ENCODE measurements at regions not wholly inside any gene's neighbourhood (a gene's known extent, or its start where the extent isn't known, plus 50 kb on each side); places are given as distances from the start of the nearest gene placed in this dataset.

DNA sequence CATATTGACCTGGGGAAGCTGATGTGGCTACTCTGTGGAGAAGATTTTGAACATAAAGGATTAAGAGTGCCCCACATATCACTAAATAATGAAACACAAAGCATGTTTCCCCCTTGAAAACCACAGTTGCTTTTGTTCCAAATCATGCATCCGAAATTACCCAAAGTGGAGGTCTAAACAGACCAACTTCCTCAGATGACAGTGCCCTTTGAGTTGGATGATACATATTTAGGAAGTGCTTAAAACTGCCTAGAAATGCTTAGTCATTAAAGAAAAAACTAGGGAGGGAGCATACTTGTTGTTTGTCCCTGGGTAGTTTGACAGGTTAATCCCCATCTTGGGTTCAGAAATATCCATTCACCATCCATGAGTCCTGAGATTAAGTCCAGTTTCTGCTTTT is 1070.3 kb downstream of the SUCLG1 start:
- H3K27ac ChIP-seq (ENCODE audit: control insufficient read depth, insufficient read depth, low read length): no peak overlapping the region
- no peaks in the 10 kb centered on the region for H3K4me1 ChIP-seq (ENCODE audit: control insufficient read depth, extremely low read depth, insufficient read depth, low read length)
- TF ChIP-seq EZH2 (IDR thresholded peaks at IDR 0.05; ENCODE audit: low read length): no peak
- TF ChIP-seq, protein P1, sequence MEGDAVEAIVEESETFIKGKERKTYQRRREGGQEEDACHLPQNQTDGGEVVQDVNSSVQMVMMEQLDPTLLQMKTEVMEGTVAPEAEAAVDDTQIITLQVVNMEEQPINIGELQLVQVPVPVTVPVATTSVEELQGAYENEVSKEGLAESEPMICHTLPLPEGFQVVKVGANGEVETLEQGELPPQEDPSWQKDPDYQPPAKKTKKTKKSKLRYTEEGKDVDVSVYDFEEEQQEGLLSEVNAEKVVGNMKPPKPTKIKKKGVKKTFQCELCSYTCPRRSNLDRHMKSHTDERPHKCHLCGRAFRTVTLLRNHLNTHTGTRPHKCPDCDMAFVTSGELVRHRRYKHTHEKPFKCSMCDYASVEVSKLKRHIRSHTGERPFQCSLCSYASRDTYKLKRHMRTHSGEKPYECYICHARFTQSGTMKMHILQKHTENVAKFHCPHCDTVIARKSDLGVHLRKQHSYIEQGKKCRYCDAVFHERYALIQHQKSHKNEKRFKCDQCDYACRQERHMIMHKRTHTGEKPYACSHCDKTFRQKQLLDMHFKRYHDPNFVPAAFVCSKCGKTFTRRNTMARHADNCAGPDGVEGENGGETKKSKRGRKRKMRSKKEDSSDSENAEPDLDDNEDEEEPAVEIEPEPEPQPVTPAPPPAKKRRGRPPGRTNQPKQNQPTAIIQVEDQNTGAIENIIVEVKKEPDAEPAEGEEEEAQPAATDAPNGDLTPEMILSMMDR (optimal IDR thresholded peaks at IDR 0.05 in 1 of 3, IDR thresholded peaks at IDR 0.05 in 1 of 3, conservative IDR thresholded peaks at IDR 0.05 in 1 of 3; ENCODE audit: extremely low read depth in 1 of 3, insufficient read depth in 2 of 3, low read length in 3 of 3): no peak
- H3K4me3 ChIP-seq (ENCODE audit: control insufficient read depth in 2 of 3, extremely low read depth in 1 of 3, insufficient read depth in 2 of 3, low read depth in 1 of 3, low read length in 3 of 3): no peak overlapping the region
- H3K9me1 ChIP-seq (ENCODE audit: control insufficient read depth, extremely low read depth, insufficient read depth, low read length): no peaks in the 10 kb centered on the region
- no peak overlapping the region for H2AFZ ChIP-seq (ENCODE audit: control insufficient read depth, low read length)
- H3K36me3 ChIP-seq (ENCODE audit: control insufficient read depth in 2 of 2, extremely low read depth in 1 of 2, insufficient read depth in 2 of 2, low read length in 2 of 2): no peaks in the 10 kb centered on the region
- no peak overlapping the region for H3K9ac ChIP-seq (ENCODE audit: control insufficient read depth, extremely low read depth, insufficient read depth, low read length)
- no peaks in the 10 kb centered on the region for H4K20me1 ChIP-seq (ENCODE audit: control insufficient read depth, extremely low read depth, insufficient read depth, low read length)
- H3K27me3 ChIP-seq (ENCODE audit: control insufficient read depth, extremely low read depth, insufficient read depth, low read length): no peaks in the 10 kb centered on the region
- no peaks in the 10 kb centered on the region for H3K79me2 ChIP-seq (ENCODE audit: control insufficient read depth, insufficient read depth, low read length)
- DNase-seq (ENCODE audit: low read depth, low spot score) (no peak), FAIRE-seq (no peak)
- no peak overlapping the region for H3K4me2 ChIP-seq (ENCODE audit: control insufficient read depth, extremely low read depth, insufficient read depth, low read depth, low read length)
- dilution Hi-C loops (cut with MboI; ENCODE audit: extremely low pct_ligation_motif_present, low sequenced_read_pairs): no loop called here
- no peaks in the 10 kb centered on the region for H3K9me3 ChIP-seq (ENCODE audit: control insufficient read depth, low read depth, low read length)

DNA sequence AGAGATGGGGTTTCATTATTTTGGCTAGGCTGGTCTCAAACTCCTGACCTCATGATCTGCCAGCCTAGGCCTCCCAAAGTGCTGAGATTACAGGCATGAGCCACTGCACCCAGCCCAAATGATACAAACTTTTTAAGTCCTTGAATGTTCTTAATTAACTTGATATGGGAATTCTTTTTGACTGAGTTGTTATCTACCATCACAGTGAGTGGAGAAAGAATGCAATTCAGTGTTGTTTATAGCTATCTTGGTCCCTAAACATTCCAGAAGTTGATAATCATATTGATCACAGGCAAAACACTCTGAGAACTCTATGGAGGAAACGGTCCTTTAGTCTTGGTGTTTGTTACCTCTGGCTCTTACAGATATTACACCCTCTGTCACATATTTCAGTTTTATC is 1072.5 kb downstream of the SUCLG1 start:
- Histone ChIP-seq H3K4me3 (ENCODE audit: control insufficient read depth in 2 of 3, extremely low read depth in 1 of 3, insufficient read depth in 2 of 3, low read depth in 1 of 3, low read length in 3 of 3) (no peak overlapping the region), H3K4me2 (ENCODE audit: control insufficient read depth, extremely low read depth, insufficient read depth, low read depth, low read length) (no peak overlapping the region), H3K27ac (ENCODE audit: control insufficient read depth, insufficient read depth, low read length) (no peak overlapping the region), H3K27me3 (ENCODE audit: control insufficient read depth, extremely low read depth, insufficient read depth, low read length) (no peaks in the 10 kb centered on the region), H2AFZ (ENCODE audit: control insufficient read depth, low read length) (no peak overlapping the region), H3K79me2 (ENCODE audit: control insufficient read depth, insufficient read depth, low read length) (no peaks in the 10 kb centered on the region), H3K4me1 (ENCODE audit: control insufficient read depth, extremely low read depth, insufficient read depth, low read length) (no peaks in the 10 kb centered on the region), H3K36me3 (ENCODE audit: control insufficient read depth in 2 of 2, extremely low read depth in 1 of 2, insufficient read depth in 2 of 2, low read length in 2 of 2) (no peaks in the 10 kb centered on the region), H3K9ac (ENCODE audit: control insufficient read depth, extremely low read depth, insufficient read depth, low read length) (no peak overlapping the region), H4K20me1 (ENCODE audit: control insufficient read depth, extremely low read depth, insufficient read depth, low read length) (no peaks in the 10 kb centered on the region), H3K9me3 (ENCODE audit: control insufficient read depth, low read depth, low read length) (no peaks in the 10 kb centered on the region), H3K9me1 (ENCODE audit: control insufficient read depth, extremely low read depth, insufficient read depth, low read length) (no peaks in the 10 kb centered on the region)
- FAIRE-seq: no peak
- dilution Hi-C loops (cut with MboI; ENCODE audit: extremely low pct_ligation_motif_present, low sequenced_read_pairs): no loop called here
- no peak for TF ChIP-seq EZH2 (IDR thresholded peaks at IDR 0.05; ENCODE audit: low read length)
- TF ChIP-seq, protein P1 (optimal IDR thresholded peaks at IDR 0.05 in 1 of 3, IDR thresholded peaks at IDR 0.05 in 1 of 3, conservative IDR thresholded peaks at IDR 0.05 in 1 of 3; ENCODE audit: extremely low read depth in 1 of 3, insufficient read depth in 2 of 3, low read length in 3 of 3): no peak
- DNase-seq (ENCODE audit: low read depth, low spot score): no peak
